Parathyroid adenoma (tissue), 2 donors: ENCODE measurements at regions not wholly inside any gene's neighbourhood (a gene's known extent, or its start where the extent isn't known, plus 50 kb on each side); places are given as distances from the start of the nearest gene placed in this dataset.

ENCODE experiments used
- H2AFZ ChIP-seq: fragments of 300-600 bp; sonication (generic); one replicate; pipeline ENCODE4 v1.7.0; 2017; ENCODE audit warnings: antibody characterized with exemption, mild to moderate bottlenecking
- H3K27ac ChIP-seq: fragments of 300-600 bp; sonication (generic); one replicate; pipeline ENCODE4 v1.7.0; 2017
- H3K27me3 ChIP-seq: fragments of 300-600 bp; sonication (generic); one replicate; pipeline ENCODE4 v1.7.0; 2017; ENCODE audit warnings: low read length; ENCODE audit not compliant: control insufficient read depth, insufficient read depth
- H3K36me3 ChIP-seq: fragments of 300-600 bp; sonication (generic); one replicate; pipeline ENCODE4 v1.7.0; 2017; ENCODE audit warnings: low read length; ENCODE audit not compliant: control insufficient read depth, insufficient read depth
- H3K4me1 ChIP-seq: fragments of 300-600 bp; sonication (generic); one replicate; pipeline ENCODE4 v1.7.0; 2017; ENCODE audit warnings: control low read depth
- H3K4me2 ChIP-seq: fragments of 300-600 bp; sonication (generic); one replicate; pipeline ENCODE4 v1.7.0; 2017; ENCODE audit warnings: low read length
- H3K4me3 ChIP-seq: fragments of 300-600 bp; sonication (generic); one replicate; pipeline ENCODE4 v1.7.0; 2017; ENCODE audit warnings: low read depth, low read length
- H3K79me2 ChIP-seq: fragments of 300-600 bp; sonication (generic); one replicate; pipeline ENCODE4 v1.7.0; 2017; ENCODE audit warnings: control low read depth
- H3K9ac ChIP-seq: fragments of 300-600 bp; sonication (generic); one replicate; pipeline ENCODE4 v1.7.0; 2017; ENCODE audit warnings: mild to moderate bottlenecking
- H3K9me3 ChIP-seq: fragments of 300-600 bp; sonication (generic); one replicate; pipeline ENCODE4 v1.7.0; 2017; ENCODE audit warnings: low read length; ENCODE audit not compliant: control insufficient read depth
- TF ChIP-seq, protein P1 (sequence below): fragments of 300-600 bp; sonication (generic); IDR thresholded peaks from one replicate; pipeline ENCODE4 v1.7.0; 2017; ENCODE audit warnings: antibody characterized with exemption, mild to moderate bottlenecking
- donor health status: primary hyperparathyroidism.

DNA sequence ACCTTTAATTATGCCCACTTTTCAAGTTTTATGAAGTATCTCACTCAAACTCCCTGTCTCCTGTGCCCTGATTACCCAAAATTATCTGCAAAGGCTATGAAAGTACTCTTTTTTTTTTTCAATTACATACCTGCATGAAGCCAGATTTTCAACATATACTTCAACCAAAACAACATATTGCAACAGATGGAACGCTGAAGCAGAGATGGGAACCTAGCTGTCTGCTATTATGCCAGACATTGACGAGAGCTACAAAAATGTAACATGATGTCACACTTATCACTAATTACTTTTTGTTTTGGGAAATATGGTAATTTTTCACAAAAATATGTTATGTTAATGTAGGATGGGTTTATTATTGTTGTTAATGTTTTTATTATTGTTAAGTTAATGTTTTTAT is 86.5 kb upstream of the SLC1A3 start:
- TF ChIP-seq, protein P1, sequence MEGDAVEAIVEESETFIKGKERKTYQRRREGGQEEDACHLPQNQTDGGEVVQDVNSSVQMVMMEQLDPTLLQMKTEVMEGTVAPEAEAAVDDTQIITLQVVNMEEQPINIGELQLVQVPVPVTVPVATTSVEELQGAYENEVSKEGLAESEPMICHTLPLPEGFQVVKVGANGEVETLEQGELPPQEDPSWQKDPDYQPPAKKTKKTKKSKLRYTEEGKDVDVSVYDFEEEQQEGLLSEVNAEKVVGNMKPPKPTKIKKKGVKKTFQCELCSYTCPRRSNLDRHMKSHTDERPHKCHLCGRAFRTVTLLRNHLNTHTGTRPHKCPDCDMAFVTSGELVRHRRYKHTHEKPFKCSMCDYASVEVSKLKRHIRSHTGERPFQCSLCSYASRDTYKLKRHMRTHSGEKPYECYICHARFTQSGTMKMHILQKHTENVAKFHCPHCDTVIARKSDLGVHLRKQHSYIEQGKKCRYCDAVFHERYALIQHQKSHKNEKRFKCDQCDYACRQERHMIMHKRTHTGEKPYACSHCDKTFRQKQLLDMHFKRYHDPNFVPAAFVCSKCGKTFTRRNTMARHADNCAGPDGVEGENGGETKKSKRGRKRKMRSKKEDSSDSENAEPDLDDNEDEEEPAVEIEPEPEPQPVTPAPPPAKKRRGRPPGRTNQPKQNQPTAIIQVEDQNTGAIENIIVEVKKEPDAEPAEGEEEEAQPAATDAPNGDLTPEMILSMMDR: no peak
- Histone ChIP-seq H3K79me2 (no peaks in the 10 kb centered on the region), H3K4me1 (no peaks in the 10 kb centered on the region), H3K27ac (no peak overlapping the region), H3K9ac (no peak overlapping the region), H3K4me3 (no peak overlapping the region), H3K27me3 (no peaks in the 10 kb centered on the region), H3K9me3 (no peaks in the 10 kb centered on the region), H3K36me3 (no peaks in the 10 kb centered on the region), H3K4me2 (no peak overlapping the region), H2AFZ (no peak overlapping the region)

DNA sequence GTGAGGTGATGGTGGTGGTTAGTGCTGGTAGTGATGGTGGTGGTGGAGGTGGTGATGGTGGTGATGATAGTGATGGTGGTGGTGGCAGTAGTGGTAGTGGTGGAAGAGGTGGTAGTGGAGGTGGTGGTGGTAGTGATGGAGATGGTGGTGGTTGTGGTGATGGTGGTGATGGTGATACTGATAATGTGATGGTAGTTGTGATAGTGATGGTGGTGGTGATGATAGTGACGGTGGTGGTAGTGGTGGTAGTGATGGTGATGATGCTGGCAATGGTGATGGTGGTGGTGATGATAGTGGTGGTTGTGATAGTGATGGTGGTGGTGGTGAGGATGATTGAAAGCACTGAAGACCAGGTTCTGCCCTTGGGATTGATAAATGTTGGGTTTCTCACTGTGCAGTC is 85.2 kb upstream of the SLC1A3 start:
- TF ChIP-seq, protein P1: no peak
- H3K79me2 ChIP-seq: no peaks in the 10 kb centered on the region
- no peak overlapping the region for H3K27ac ChIP-seq

DNA sequence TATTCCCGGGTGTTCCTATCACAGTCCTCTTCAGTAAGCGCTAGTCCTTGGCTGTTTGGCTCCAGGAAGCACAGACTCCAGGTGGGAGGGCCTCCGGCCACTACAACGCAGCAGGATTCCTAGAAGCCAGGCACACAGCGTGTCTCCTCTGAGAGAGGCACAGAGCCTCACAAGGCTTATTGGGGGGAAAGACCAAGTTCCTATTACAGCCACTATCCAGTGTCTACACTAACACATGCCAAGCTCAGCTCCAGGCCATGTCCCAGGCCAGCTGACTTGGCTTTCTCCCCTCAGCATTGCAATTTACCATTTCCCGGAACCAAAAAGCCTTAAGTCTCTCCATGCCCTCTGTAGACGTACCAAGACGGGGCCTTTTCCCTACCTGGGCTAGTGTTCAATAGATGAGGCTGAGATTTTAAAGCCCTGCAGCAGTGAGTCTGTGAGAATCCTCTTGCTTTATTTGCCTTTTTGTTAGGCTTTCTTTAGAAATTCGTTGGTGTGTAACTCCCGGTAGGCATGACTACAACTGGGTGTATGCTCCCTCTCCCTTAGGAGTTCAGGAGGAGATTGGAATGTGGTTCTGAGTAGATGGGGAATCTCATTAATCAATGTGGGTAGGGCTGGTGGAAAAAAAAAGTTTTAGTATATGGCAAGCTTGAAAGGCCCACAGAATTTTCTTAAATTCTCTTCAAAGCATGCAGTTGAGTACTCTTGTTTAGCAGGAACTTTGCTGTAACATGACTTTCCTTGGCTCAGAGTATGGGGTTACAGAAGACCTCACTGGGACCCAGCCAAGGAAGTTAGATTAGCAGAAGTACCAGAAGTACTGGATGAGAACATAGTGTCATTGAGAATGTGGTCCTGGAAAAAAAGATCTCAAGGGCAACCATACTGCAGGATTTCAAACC is 84.3 kb upstream of the SLC1A3 start:
- no peaks in the 10 kb centered on the region for H3K36me3 ChIP-seq
- TF ChIP-seq, protein P1: no peak
- H3K4me2 ChIP-seq: no peak overlapping the region
- H3K27ac ChIP-seq: no peak overlapping the region
- H3K4me3 ChIP-seq: no peak overlapping the region
- no peaks in the 10 kb centered on the region for H3K4me1 ChIP-seq
- no peaks in the 10 kb centered on the region for H3K9me3 ChIP-seq
- H3K79me2 ChIP-seq: no peaks in the 10 kb centered on the region
- H2AFZ ChIP-seq: no peak overlapping the region
- H3K27me3 ChIP-seq: no peaks in the 10 kb centered on the region
- no peak overlapping the region for H3K9ac ChIP-seq

More for the DNA sequence above, 85.2 kb upstream of the SLC1A3 start:
- no peak overlapping the region for H3K9ac ChIP-seq
- no peaks in the 10 kb centered on the region for H3K36me3 ChIP-seq
- H3K4me2 ChIP-seq: no peak overlapping the region
- H3K9me3 ChIP-seq: no peaks in the 10 kb centered on the region
- no peak overlapping the region for H3K4me3 ChIP-seq
- no peaks in the 10 kb centered on the region for H3K27me3 ChIP-seq
- H3K4me1 ChIP-seq: no peaks in the 10 kb centered on the region
- H2AFZ ChIP-seq: no peak overlapping the region

DNA sequence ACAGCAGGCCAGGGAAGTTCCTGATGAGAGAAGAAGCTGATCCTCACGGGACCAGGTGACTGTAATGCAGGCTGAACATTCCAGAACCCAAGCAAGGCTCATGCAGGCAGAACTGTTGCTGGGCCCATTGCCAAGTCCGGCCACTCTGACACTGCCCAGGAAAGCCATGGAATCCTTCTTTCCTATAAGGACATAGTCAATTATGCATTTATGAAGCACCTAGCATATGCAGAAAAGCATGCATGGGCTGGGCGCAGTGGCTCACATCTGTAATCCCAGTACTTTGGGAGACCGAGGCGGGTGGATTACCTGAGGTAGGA is 83.7 kb upstream of the SLC1A3 start:
- H3K9ac ChIP-seq: no peak overlapping the region
- TF ChIP-seq, protein P1: no peak
- no peak overlapping the region for H3K4me3 ChIP-seq
- no peaks in the 10 kb centered on the region for H3K36me3 ChIP-seq
- H3K4me2 ChIP-seq: no peak overlapping the region
- no peaks in the 10 kb centered on the region for H3K79me2 ChIP-seq
- no peaks in the 10 kb centered on the region for H3K9me3 ChIP-seq
- H3K4me1 ChIP-seq: no peaks in the 10 kb centered on the region
- H3K27ac ChIP-seq: no peak overlapping the region
- no peak overlapping the region for H2AFZ ChIP-seq
- H3K27me3 ChIP-seq: no peaks in the 10 kb centered on the region

DNA sequence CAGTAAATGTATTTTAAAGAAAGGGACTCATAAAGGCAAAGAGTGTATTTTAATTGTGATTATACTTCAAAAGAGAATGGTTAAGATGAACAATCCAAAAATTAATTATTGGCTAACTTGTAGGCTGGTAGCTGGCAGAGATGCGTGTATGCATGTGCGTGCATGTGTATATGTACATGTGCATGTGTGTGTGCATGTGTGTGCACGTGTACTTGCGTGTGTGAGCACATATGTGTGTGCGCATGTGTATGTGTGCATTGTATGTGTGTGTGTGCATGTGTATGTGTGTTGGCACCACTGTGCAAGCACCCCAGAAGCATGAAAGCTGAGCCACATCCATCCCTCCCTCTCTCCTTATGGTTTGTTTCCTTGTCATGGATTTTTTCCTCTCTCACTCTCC is 83.0 kb upstream of the SLC1A3 start:
- Histone ChIP-seq H3K4me2 (no peak overlapping the region), H3K9me3 (no peaks in the 10 kb centered on the region), H2AFZ (no peak overlapping the region), H3K9ac (no peak overlapping the region), H3K27ac (no peak overlapping the region), H3K27me3 (no peaks in the 10 kb centered on the region), H3K79me2 (no peaks in the 10 kb centered on the region), H3K4me3 (no peak overlapping the region), H3K4me1 (no peaks in the 10 kb centered on the region), H3K36me3 (no peaks in the 10 kb centered on the region)
- TF ChIP-seq, protein P1: no peak
